GM10248 (cell line): ENCODE measurements at regions not wholly inside any gene's neighbourhood (a gene's known extent, or its start where the extent isn't known, plus 50 kb on each side); places are given as distances from the start of the nearest gene placed in this dataset.

Source experiments
- CTCF ChIA-PET: fragments of 300-600 bp; sonication (Branson Sonifier 250); formaldehyde crosslinking; extraction: SDS; loops from one replicate; lab custom pipeline; 2021; ENCODE audit warnings: antibody characterized with exemption; lab: Yijun Ruan, JAX
- POLR2A ChIA-PET: fragments of 350-650 bp; sonication (Branson Sonifier 250); formaldehyde crosslinking; extraction: SDS; loops from one replicate; lab custom pipeline; 2020; ENCODE audit warnings: antibody characterized with exemption; lab: Yijun Ruan, JAX
- DNase-seq: peaks from one replicate; pipeline ENCODE4 v3.0.0; 2012; ENCODE audit errors: extremely low spot score
- TF ChIP-seq, protein P1 (sequence below): IDR thresholded peaks from 2 replicates; pipeline ENCODE4 v1.5.1; 2012; ENCODE audit warnings: mild to moderate bottlenecking, low read depth; ENCODE audit errors: extremely low read depth, missing control alignments, control extremely low read depth

- ChIA-PET POLR2A (no interaction called here), CTCF (no interaction called here)
- no peak for DNase-seq
- TF ChIP-seq, protein P1, sequence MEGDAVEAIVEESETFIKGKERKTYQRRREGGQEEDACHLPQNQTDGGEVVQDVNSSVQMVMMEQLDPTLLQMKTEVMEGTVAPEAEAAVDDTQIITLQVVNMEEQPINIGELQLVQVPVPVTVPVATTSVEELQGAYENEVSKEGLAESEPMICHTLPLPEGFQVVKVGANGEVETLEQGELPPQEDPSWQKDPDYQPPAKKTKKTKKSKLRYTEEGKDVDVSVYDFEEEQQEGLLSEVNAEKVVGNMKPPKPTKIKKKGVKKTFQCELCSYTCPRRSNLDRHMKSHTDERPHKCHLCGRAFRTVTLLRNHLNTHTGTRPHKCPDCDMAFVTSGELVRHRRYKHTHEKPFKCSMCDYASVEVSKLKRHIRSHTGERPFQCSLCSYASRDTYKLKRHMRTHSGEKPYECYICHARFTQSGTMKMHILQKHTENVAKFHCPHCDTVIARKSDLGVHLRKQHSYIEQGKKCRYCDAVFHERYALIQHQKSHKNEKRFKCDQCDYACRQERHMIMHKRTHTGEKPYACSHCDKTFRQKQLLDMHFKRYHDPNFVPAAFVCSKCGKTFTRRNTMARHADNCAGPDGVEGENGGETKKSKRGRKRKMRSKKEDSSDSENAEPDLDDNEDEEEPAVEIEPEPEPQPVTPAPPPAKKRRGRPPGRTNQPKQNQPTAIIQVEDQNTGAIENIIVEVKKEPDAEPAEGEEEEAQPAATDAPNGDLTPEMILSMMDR: no peak
Observed at GRCh38 chr4:178955614-178956013, 1513.4 kb upstream of the AGA start.

GRCh38 chr4:178958725-178959440 lies 1516.6 kb upstream of the AGA start:
- no peak for DNase-seq
- ChIA-PET CTCF (interaction anchor here (1.6 kb wide), 1 partner anchor 9 kb away, joined by 6 read pairs; no protein-coding TSS in a partner anchor), POLR2A (no interaction called here)
- TF ChIP-seq, protein P1: no peak

GRCh38 chr4:178963446-178964045 lies 1521.3 kb upstream of the AGA start:
- TF ChIP-seq, protein P1: no peak
- ChIA-PET POLR2A (no interaction called here), CTCF (interaction anchor here (1.2 kb wide), 1 partner anchor 16 kb away, joined by 3 read pairs; no protein-coding TSS in a partner anchor)
- no peak for DNase-seq

- ChIA-PET CTCF (interaction anchor here (2.1 kb wide), 1 partner anchor 8 kb away, joined by 6 read pairs; no protein-coding TSS in a partner anchor), POLR2A (no interaction called here)
- TF ChIP-seq, protein P1: no peak
- no peak for DNase-seq
Observed at GRCh38 chr4:178966644-178967043, 1524.4 kb upstream of the AGA start.

- DNase-seq: no peak
- CTCF ChIA-PET: no interaction called here
- POLR2A ChIA-PET: no interaction called here
- TF ChIP-seq, protein P1: no peak
Observed at GRCh38 chr4:178970433-178971140, 1528.3 kb upstream of the AGA start.

DNA sequence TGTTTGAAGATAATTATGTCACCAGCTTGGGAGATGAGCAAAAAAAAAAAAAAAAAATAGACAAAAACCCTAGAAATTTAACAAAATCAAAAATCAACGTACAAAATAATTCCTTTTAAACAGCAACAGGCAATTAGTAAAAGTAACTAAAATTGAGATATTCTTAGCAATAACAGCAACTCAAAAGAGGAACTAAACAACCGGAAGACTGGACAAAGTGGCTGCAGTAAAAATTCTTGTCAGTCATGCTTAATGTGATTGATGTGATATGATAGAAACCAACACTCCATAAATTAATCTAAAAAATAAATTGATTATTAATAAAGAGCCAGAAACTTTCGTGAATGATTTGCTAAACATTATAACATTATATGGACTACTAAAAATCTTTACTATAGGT lies 1534.6 kb upstream of the AGA start:
- CTCF ChIA-PET: no interaction called here
- POLR2A ChIA-PET: no interaction called here
- no peak for DNase-seq
- TF ChIP-seq, protein P1: no peak
